ENCODE measurements at regions not wholly inside any gene's neighbourhood (a gene's known extent, or its start where the extent isn't known, plus 50 kb on each side); places are given as distances from the start of the nearest gene placed in this dataset.

DNA sequence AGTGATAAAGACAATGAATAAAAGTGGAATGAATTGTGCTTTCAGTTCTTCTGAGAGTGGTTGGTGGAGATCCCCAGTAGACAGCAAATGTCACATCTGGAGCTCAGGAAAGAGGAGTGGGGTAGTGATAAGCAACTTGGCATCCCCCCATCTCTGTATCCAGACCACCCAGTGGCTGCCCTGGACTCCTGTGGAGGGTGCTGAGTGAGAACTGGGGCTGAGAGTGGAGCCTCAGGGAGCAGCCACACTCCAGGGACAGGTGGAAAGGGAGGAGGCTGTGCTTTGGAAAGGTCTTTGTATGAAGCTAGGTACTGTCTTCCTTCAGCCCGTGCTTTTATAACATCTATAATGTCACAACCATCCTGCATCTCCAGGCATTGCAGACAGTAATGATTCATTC, 85.6 kb upstream of the RASGRF1 start:
- no peaks in the 10 kb centered on the region for H3F3A ChIP-seq (ENCODE audit: insufficient read depth, low read length, poor library complexity, severe bottlenecking)
- no peak overlapping the region for H2AFZ ChIP-seq (ENCODE audit: low read depth, low read length)
- no peak overlapping the region for H3K4me3 ChIP-seq (ENCODE audit: low read length)
- H3K79me2 ChIP-seq (replicated peaks; ENCODE audit: insufficient read depth, low read length), result no peaks in the 10 kb centered on the region
- no peaks in the 10 kb centered on the region for H3K36me3 ChIP-seq (ENCODE audit: insufficient read depth, low read length)
- no peaks in the 10 kb centered on the region for H3K9me2 ChIP-seq (ENCODE audit: insufficient read depth, low read length)
- no peaks in the 10 kb centered on the region for H3K9me3 ChIP-seq (ENCODE audit: low read length)
- no peaks in the 10 kb centered on the region for H3K27me3 ChIP-seq (ENCODE audit: insufficient read depth, low read depth, low read length)
- no peak overlapping the region for H3K9ac ChIP-seq (ENCODE audit: low read length)
- no peaks in the 10 kb centered on the region for H4K20me1 ChIP-seq (ENCODE audit: insufficient read depth)
- H3K27ac ChIP-seq (ENCODE audit: low read length), result no peak overlapping the region
- no peak for TF ChIP-seq POLR2AphosphoS5 (IDR thresholded peaks at IDR 0.05)
- TF ChIP-seq MXI1 (conservative IDR thresholded peaks at IDR 0.05; ENCODE audit: poor library complexity, severe bottlenecking), result no peak
- no peak for TF ChIP-seq SMC3 (conservative IDR thresholded peaks at IDR 0.05; ENCODE audit: poor library complexity)
- no peak for TF ChIP-seq EZH2 (IDR thresholded peaks at IDR 0.05; ENCODE audit: borderline replicate concordance, insufficient read depth, low read length, poor library complexity, severe bottlenecking)
- no peak for TF ChIP-seq RAD21 (conservative IDR thresholded peaks at IDR 0.05)
- TF ChIP-seq, protein P1, sequence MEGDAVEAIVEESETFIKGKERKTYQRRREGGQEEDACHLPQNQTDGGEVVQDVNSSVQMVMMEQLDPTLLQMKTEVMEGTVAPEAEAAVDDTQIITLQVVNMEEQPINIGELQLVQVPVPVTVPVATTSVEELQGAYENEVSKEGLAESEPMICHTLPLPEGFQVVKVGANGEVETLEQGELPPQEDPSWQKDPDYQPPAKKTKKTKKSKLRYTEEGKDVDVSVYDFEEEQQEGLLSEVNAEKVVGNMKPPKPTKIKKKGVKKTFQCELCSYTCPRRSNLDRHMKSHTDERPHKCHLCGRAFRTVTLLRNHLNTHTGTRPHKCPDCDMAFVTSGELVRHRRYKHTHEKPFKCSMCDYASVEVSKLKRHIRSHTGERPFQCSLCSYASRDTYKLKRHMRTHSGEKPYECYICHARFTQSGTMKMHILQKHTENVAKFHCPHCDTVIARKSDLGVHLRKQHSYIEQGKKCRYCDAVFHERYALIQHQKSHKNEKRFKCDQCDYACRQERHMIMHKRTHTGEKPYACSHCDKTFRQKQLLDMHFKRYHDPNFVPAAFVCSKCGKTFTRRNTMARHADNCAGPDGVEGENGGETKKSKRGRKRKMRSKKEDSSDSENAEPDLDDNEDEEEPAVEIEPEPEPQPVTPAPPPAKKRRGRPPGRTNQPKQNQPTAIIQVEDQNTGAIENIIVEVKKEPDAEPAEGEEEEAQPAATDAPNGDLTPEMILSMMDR (IDR thresholded peaks at IDR 0.05; ENCODE audit: poor library complexity, severe bottlenecking), result no peak
- no peak for TF ChIP-seq TAF1 (IDR thresholded peaks at IDR 0.05; ENCODE audit: low read depth)
- TF ChIP-seq EP300 (conservative IDR thresholded peaks at IDR 0.05; ENCODE audit: poor library complexity, severe bottlenecking), result no peak
- H3K4me2 ChIP-seq (ENCODE audit: low read length), result no peak overlapping the region

- no peak overlapping the region for H2AFZ ChIP-seq (ENCODE audit: low read depth, low read length)
- H3K79me2 ChIP-seq (replicated peaks; ENCODE audit: insufficient read depth, low read length), result no peaks in the 10 kb centered on the region
- H3K9ac ChIP-seq (ENCODE audit: low read length), result no peak overlapping the region
- H3K4me2 ChIP-seq (ENCODE audit: low read length), result no peak overlapping the region
- H3K9me3 ChIP-seq (ENCODE audit: low read length), result no peaks in the 10 kb centered on the region
- H3F3A ChIP-seq (ENCODE audit: insufficient read depth, low read length, poor library complexity, severe bottlenecking), result no peaks in the 10 kb centered on the region
- H4K20me1 ChIP-seq (ENCODE audit: insufficient read depth), result no peaks in the 10 kb centered on the region
- no peak overlapping the region for H3K27ac ChIP-seq (ENCODE audit: low read length)
- H3K36me3 ChIP-seq (ENCODE audit: insufficient read depth, low read length), result no peaks in the 10 kb centered on the region
- no peak overlapping the region for H3K4me3 ChIP-seq (ENCODE audit: low read length)
- H3K27me3 ChIP-seq (ENCODE audit: insufficient read depth, low read depth, low read length), result no peaks in the 10 kb centered on the region
- no peak for TF ChIP-seq EZH2 (IDR thresholded peaks at IDR 0.05; ENCODE audit: borderline replicate concordance, insufficient read depth, low read length, poor library complexity, severe bottlenecking)
- TF ChIP-seq RAD21 (conservative IDR thresholded peaks at IDR 0.05), result no peak
- TF ChIP-seq, protein P2, sequence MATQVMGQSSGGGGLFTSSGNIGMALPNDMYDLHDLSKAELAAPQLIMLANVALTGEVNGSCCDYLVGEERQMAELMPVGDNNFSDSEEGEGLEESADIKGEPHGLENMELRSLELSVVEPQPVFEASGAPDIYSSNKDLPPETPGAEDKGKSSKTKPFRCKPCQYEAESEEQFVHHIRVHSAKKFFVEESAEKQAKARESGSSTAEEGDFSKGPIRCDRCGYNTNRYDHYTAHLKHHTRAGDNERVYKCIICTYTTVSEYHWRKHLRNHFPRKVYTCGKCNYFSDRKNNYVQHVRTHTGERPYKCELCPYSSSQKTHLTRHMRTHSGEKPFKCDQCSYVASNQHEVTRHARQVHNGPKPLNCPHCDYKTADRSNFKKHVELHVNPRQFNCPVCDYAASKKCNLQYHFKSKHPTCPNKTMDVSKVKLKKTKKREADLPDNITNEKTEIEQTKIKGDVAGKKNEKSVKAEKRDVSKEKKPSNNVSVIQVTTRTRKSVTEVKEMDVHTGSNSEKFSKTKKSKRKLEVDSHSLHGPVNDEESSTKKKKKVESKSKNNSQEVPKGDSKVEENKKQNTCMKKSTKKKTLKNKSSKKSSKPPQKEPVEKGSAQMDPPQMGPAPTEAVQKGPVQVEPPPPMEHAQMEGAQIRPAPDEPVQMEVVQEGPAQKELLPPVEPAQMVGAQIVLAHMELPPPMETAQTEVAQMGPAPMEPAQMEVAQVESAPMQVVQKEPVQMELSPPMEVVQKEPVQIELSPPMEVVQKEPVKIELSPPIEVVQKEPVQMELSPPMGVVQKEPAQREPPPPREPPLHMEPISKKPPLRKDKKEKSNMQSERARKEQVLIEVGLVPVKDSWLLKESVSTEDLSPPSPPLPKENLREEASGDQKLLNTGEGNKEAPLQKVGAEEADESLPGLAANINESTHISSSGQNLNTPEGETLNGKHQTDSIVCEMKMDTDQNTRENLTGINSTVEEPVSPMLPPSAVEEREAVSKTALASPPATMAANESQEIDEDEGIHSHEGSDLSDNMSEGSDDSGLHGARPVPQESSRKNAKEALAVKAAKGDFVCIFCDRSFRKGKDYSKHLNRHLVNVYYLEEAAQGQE (IDR thresholded peaks at IDR 0.05; ENCODE audit: borderline replicate concordance), result no peak
- no peak for TF ChIP-seq SMC3 (conservative IDR thresholded peaks at IDR 0.05; ENCODE audit: poor library complexity)
- TF ChIP-seq POLR2AphosphoS5 (IDR thresholded peaks at IDR 0.05), result no peak
- no peak for TF ChIP-seq MXI1 (conservative IDR thresholded peaks at IDR 0.05; ENCODE audit: poor library complexity, severe bottlenecking)
- no peak for TF ChIP-seq TAF1 (IDR thresholded peaks at IDR 0.05; ENCODE audit: low read depth)
- TF ChIP-seq, protein P1 (IDR thresholded peaks at IDR 0.05; ENCODE audit: poor library complexity, severe bottlenecking), result no peak
- no peak for TF ChIP-seq EP300 (conservative IDR thresholded peaks at IDR 0.05; ENCODE audit: poor library complexity, severe bottlenecking)
- H3K9me2 ChIP-seq (ENCODE audit: insufficient read depth, low read length), result no peaks in the 10 kb centered on the region
Measured at GRCh38 chr15:79172801-79173460, 82.4 kb upstream of the RASGRF1 start.

Measured in neural cell (in vitro differentiated cells).